ENCODE measurements at regions not wholly inside any gene's neighbourhood (a gene's known extent, or its start where the extent isn't known, plus 50 kb on each side); places are given as distances from the start of the nearest gene placed in this dataset.

- DNase-seq (no peak), ATAC-seq (no peak)
- Mint-ChIP-seq H3K4me1 (no peaks in the 10 kb centered on the region), H3K9me3 (peaks cover 2 to 6% of the 10 kb centered on the region in 2 donors), H3K27me3 (ENCODE audit: low read depth in 2 of 2) (no peaks in the 10 kb centered on the region), H3K4me3 (no peak overlapping the region), H3K36me3 (no peaks in the 10 kb centered on the region), H3K27ac (no peak overlapping the region)
- Histone ChIP-seq H3K27ac (ENCODE audit: low read length) (no peak overlapping the region), H3K27me3 (ENCODE audit: control insufficient read depth, insufficient read depth, low read length) (no peaks in the 10 kb centered on the region), H3K4me3 (ENCODE audit: low read length) (no peak overlapping the region), H3K4me1 (ENCODE audit: control insufficient read depth, insufficient read depth, low read length) (no peaks in the 10 kb centered on the region), H3K36me3 (ENCODE audit: control insufficient read depth, insufficient read depth, low read length) (no peaks in the 10 kb centered on the region), H3K9me3 (ENCODE audit: control insufficient read depth, insufficient read depth, low read length) (no peaks in the 10 kb centered on the region)
- intact Hi-C loops (cut with micrococcal nuclease): no loop called here
- 75% methylated on average over 3 of the region's 4 CpGs for WGBS (ENCODE audit: insufficient coverage)
- TF ChIP-seq CTCF (IDR thresholded peaks at IDR 0.05): no peak
These were observed 804.2 kb upstream of the NECTIN3 start for GRCh38 chr3:110267304-110267845.

GRCh38 chr3:110272525-110272924, 799.1 kb upstream of the NECTIN3 start:
- peaks cover 2 to 6% of the 10 kb centered on the region in 2 donors for H3K9me3 Mint-ChIP-seq
- intact Hi-C loops (cut with micrococcal nuclease): no loop called here
- Histone ChIP-seq H3K4me1 (ENCODE audit: control insufficient read depth, insufficient read depth, low read length) (no peaks in the 10 kb centered on the region), H3K4me3 (ENCODE audit: low read length) (no peak overlapping the region), H3K27me3 (ENCODE audit: control insufficient read depth, insufficient read depth, low read length) (no peaks in the 10 kb centered on the region), H3K9me3 (ENCODE audit: control insufficient read depth, insufficient read depth, low read length) (no peaks in the 10 kb centered on the region), H3K36me3 (ENCODE audit: control insufficient read depth, insufficient read depth, low read length) (no peaks in the 10 kb centered on the region), H3K27ac (ENCODE audit: low read length) (no peak overlapping the region)
- no peaks in the 10 kb centered on the region for H3K27me3 Mint-ChIP-seq (ENCODE audit: low read depth in 2 of 2)
- TF ChIP-seq CTCF (IDR thresholded peaks at IDR 0.05): no peak
- no peaks in the 10 kb centered on the region for H3K36me3 Mint-ChIP-seq
- 91% methylated on average over 4 of the region's 6 CpGs for WGBS (ENCODE audit: insufficient coverage)
- no peak for DNase-seq
- ATAC-seq: no peak
- no peak overlapping the region for H3K4me3 Mint-ChIP-seq
- H3K27ac Mint-ChIP-seq: no peak overlapping the region
- no peaks in the 10 kb centered on the region for H3K4me1 Mint-ChIP-seq

GRCh38 chr3:110291886-110292501, 779.6 kb upstream of the NECTIN3 start:
- ATAC-seq: no peak
- Histone ChIP-seq H3K27me3 (ENCODE audit: control insufficient read depth, insufficient read depth, low read length) (no peaks in the 10 kb centered on the region), H3K27ac (ENCODE audit: low read length) (no peak overlapping the region), H3K9me3 (ENCODE audit: control insufficient read depth, insufficient read depth, low read length) (no peaks in the 10 kb centered on the region), H3K4me3 (ENCODE audit: low read length) (no peak overlapping the region), H3K36me3 (ENCODE audit: control insufficient read depth, insufficient read depth, low read length) (no peaks in the 10 kb centered on the region), H3K4me1 (ENCODE audit: control insufficient read depth, insufficient read depth, low read length) (no peaks in the 10 kb centered on the region)
- WGBS (ENCODE audit: insufficient coverage): no CpG with 5 or more reads among the region's 1 CpG
- no peaks in the 10 kb centered on the region for H3K36me3 Mint-ChIP-seq
- intact Hi-C loops (cut with micrococcal nuclease): no loop called here
- H3K27me3 Mint-ChIP-seq (ENCODE audit: low read depth in 2 of 2): no peaks in the 10 kb centered on the region
- H3K27ac Mint-ChIP-seq: no peak overlapping the region
- no peaks in the 10 kb centered on the region for H3K4me1 Mint-ChIP-seq
- TF ChIP-seq CTCF (IDR thresholded peaks at IDR 0.05): no peak
- DNase-seq: no peak
- no peak overlapping the region for H3K4me3 Mint-ChIP-seq
- H3K9me3 Mint-ChIP-seq: peaks cover 3 to 5% of the 10 kb centered on the region in 2 donors

- no peaks in the 10 kb centered on the region for H3K36me3 Mint-ChIP-seq
- Histone ChIP-seq H3K36me3 (ENCODE audit: control insufficient read depth, insufficient read depth, low read length) (no peaks in the 10 kb centered on the region), H3K4me1 (ENCODE audit: control insufficient read depth, insufficient read depth, low read length) (no peaks in the 10 kb centered on the region), H3K27me3 (ENCODE audit: control insufficient read depth, insufficient read depth, low read length) (no peaks in the 10 kb centered on the region), H3K27ac (ENCODE audit: low read length) (no peak overlapping the region), H3K9me3 (ENCODE audit: control insufficient read depth, insufficient read depth, low read length) (no peaks in the 10 kb centered on the region), H3K4me3 (ENCODE audit: low read length) (no peak overlapping the region)
- no peaks in the 10 kb centered on the region for H3K27me3 Mint-ChIP-seq (ENCODE audit: low read depth in 2 of 2)
- no peak for DNase-seq
- ATAC-seq: no peak
- no peak for TF ChIP-seq CTCF (IDR thresholded peaks at IDR 0.05)
- H3K4me1 Mint-ChIP-seq: no peaks in the 10 kb centered on the region
- H3K9me3 Mint-ChIP-seq: peaks cover 3 to 5% of the 10 kb centered on the region in 2 donors
- intact Hi-C loops (cut with micrococcal nuclease): no loop called here
- no peak overlapping the region for H3K4me3 Mint-ChIP-seq
- H3K27ac Mint-ChIP-seq: no peak overlapping the region
These were observed 778.0 kb upstream of the NECTIN3 start for GRCh38 chr3:110293660-110294059.
